Renal pelvis (tissue), 1 donor: ENCODE measurements at regions not wholly inside any gene's neighbourhood (a gene's known extent, or its start where the extent isn't known, plus 50 kb on each side); places are given as distances from the start of the nearest gene placed in this dataset.
"Not testable (repeated sequence)": the region's sequence is repeated elsewhere in the genome, so short reads cannot be mapped to it uniquely, and the experiment has no call there.

Source experiments
- DNase-seq: peaks from one replicate; pipeline ENCODE4 v3.0.0-alpha.2; 2013

GRCh38 chr2:83155826-83156225 lies 1303.3 kb downstream of the SUCLG1 start:
- DNase-seq, result no peak

- no peak for DNase-seq
Measured at GRCh38 chr2:83143946-83144345, 1315.1 kb downstream of the SUCLG1 start.

DNA sequence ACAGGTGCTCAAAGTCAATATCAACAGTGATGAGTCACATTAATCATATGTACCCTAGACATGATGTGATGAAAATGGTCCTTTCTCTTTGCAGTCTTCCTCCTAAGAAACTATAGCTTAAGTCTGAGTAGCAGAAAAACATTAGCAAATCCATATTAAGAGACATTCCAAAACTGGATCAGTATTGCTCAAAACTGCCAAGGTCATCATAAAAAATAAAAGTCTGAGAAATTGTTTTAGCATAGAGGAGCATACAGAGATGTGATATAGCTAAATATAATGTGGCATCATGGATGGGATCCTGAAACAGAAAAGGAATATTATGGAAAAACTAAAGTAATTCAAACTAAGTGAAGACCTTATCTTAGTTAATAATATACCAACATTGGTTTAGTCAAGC lies 1316.1 kb downstream of the SUCLG1 start:
- DNase-seq, result no peak

DNA sequence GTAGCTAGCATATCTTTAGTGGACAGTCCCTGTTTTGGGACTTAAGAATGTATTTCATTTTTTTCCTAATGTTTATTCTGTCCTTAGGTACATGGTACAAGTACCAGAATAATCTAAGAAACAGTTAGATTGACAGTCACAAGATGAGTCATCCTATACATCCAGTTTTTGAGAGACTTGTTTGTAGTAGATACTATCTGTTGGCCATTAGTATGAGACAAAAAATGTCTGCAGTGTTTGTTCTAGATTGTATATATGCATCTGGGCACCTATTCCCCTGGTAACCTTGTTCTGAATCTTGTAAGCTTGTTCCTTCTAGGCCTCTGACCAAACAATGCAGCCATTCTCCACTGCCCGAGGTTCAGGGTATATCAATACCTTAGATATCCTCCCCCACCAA lies 1343.5 kb downstream of the SUCLG1 start:
- DNase-seq, result no peak

DNA sequence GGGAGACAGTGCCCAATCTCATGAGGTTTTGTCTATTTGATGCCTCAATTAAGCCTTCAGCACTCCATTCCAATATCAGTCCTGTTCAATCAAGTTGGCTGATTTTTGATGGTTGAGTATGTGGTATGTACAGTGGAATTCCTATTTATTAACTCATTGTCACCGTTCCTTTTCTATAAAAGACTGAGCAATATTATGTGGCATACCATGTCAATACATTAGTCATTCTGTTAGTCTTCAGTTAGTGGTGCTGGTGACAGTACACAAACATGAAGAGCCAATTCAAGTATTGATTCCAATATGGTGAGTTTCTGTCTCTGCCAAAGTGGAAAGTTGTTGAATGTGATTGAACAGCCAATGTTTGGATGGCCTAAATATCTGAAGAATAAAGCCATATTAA lies 1343.9 kb downstream of the SUCLG1 start:
- no peak for DNase-seq

DNA sequence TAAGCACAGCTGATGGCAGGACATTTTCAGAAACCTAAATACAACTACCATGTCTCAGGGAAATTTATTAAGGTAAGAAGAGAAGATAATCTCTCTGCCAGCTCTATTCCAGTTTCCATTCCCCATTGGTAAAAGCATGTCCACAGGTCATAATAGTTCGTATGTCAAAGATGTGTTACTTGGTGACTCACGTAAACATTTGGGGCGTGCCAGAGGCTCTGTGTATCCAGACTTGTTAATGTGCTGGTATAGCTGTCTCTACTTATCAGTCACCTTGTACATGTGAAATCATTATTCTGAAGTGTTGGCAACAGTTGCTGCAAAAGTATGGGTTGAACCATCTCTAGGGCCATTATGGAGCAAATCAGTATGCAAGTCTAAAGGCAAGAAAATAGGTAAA lies 1345.1 kb downstream of the SUCLG1 start:
- DNase-seq, result no peak

GRCh38 chr2:83112858-83113257 lies 1346.2 kb downstream of the SUCLG1 start:
- DNase-seq, result no peak

DNA sequence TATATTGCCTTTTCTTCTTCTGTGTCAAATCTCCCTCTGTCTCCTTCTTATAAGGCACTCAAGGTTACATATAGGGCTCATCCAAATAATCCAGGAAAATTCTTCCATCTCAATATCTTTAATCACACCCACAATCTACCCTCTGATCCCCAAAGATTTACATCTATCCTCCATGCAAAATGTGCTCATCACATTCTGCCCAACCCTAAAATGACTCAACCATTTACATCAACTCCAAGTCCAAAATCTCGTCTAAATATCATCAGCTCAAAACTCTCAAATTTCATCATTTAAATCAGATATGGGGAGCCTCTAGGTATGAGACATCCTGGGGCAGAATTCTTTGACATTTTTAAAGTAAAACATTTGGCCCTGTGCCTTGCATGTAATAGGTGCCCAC lies 1349.8 kb downstream of the SUCLG1 start:
- no peak for DNase-seq

GRCh38 chr2:83106853-83107252 lies 1352.2 kb downstream of the SUCLG1 start:
- no peak for DNase-seq

- DNase-seq, result no peak
Measured at GRCh38 chr2:83104202-83104601, 1354.9 kb downstream of the SUCLG1 start.

DNA sequence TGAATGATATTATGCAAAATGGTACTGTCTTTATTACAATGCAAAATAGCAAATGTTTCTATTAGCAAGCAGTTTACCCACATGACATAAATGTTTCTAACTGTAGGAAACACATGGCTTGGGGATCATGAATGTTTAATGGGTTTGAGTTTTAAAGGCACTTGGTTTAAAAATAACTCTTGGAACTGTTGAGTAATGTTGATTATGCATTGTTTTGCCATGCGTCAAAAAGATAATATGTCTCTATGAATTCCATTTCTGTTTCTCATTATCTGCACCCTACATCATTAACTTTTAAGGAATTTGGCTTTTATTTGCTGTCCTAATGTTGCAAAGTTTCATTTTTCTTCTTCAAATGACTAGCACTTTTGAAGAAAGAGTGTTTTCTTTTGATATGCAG lies 1355.5 kb downstream of the SUCLG1 start:
- no peak for DNase-seq

DNA sequence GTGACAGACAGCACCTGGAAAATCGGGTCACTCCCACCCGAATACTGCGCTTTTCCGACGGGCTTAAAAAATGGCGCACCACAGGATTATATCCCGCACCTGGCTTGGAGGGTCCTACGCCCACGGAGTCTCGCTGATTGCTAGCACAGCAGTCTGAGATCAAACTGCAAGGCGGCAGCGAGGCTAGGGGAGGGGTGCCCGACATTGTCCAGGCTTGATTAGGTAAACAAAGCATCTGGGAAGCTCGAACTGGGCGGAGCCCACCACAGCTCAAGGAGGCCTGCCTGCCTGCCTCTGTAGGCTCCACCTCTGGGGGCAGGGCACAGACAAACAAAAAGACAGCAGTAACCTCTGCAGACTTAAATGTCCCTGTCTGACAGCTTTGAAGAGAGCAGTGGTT lies 1370.0 kb downstream of the SUCLG1 start:
- not testable (repeated sequence) for DNase-seq

GRCh38 chr2:83085869-83086268 lies 1373.2 kb downstream of the SUCLG1 start:
- DNase-seq, result no peak

DNA sequence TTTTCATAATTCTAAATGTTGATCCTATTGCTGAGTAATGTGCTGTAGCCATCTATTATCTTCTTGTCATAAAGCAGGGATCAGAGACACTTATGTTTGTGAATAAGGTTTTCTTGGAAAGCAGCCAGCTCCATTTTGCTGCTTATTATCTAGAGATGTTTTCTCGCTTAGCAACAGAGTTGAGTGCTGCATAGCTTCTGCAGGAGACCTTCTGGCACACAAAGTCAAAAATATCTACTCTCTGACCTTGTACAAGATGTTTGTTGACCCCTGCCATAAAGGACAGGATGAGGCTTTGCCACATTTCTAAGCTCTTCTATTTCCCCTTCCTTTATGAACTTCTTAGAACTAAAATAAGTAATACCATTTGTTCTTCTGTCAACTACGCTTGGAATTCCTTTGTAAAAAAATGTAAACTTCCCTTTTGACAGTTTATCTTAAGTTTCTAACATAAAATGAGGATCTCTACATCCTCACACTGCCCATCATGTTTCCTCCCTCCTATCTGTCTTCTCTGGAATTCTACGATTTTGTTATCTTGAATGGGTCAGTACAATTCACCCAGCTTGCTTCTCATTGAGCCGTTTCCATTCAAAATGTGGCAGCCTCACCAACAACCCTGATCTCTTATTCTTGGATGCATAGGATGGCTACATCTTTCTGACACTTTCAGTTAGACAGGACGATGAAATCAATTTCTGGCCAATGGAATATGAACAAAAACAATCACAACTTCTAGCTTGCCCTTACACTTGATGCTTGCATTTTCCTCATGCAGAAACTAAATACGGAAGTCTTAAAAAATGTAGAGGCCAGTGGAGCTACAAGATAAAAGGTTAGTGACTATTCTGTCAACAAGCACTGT lies 1377.0 kb downstream of the SUCLG1 start:
- peak; percentile 54 for DNase-seq

DNA sequence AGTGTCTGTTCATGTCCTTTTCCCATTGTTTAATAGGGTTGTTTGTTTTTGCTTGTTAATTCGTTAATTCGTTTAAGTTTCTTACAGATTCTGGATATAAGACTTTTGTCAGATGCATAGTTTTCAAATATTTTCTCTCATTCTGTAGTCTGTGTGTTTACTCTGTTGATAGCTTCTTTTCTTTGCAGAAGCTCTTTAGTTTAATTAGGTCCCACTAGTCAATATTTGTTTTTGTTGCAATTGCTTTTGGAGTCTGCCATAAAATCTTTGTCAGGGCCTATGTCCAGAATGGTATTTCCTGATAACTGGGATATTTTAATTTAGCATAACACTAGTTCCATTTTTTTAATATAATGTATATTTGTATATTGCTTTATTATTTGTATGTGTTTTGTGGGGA lies 1380.1 kb downstream of the SUCLG1 start:
- no peak for DNase-seq

DNA sequence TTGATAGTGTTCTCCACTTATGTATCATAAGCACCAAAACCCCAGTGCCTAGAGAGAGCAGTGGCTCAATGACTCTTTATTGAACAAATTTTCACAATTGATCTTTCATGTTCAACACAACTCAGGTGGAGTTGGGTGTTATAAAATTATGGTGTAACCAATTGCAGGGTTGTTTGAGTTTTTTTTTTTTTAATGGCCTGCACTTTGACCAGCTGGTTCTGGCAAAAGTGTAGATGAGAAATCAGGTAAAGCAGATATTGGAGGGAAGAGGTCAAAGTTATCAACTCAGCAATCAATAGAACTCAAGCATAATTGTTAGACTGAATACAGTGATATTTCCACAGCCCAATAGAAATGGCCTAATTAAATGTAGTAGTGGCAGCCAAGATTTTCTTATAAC lies 1386.3 kb downstream of the SUCLG1 start:
- no peak for DNase-seq

- no peak for DNase-seq
Measured at GRCh38 chr2:83071914-83072313, 1387.2 kb downstream of the SUCLG1 start.

DNA sequence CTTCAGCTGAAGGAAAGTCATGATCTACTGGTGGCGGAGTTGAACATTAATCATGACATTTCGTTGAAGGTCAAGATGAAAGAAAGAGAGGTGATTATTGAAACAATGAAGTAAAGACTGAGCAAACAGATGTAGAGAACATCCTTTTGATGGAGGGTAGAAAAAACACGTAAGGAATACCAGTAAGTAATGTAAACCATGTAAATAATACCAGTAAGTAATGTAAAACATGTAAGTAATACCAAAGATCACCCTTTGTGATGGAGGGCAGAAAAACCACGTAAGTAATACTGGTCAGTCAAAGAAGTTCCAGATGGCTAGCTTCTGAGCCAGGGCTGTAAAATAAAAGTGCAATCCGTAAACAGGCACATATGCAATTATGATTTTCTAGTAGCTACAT lies 1387.7 kb downstream of the SUCLG1 start:
- no peak for DNase-seq

DNA sequence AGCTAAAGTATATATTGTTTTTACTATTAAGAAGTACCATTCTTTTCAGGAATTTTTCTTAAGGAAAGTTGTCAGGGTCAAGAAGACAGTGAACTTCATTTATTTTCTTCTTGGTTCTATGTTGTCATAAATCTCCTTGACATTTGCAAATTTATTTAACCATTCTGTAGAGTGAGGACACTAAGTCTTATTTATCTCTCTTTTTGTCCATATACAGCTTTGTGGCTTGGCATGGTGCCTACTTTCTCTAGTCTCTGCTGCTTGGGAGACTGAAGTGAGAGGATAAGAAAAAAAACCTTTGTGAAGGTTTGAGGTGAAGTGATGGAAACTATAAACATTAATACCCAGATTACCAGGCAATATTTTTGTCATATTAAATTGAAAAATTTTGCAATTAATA lies 1389.4 kb downstream of the SUCLG1 start:
- no peak for DNase-seq

GRCh38 chr2:83068714-83069113 lies 1390.4 kb downstream of the SUCLG1 start:
- DNase-seq, result no peak

DNA sequence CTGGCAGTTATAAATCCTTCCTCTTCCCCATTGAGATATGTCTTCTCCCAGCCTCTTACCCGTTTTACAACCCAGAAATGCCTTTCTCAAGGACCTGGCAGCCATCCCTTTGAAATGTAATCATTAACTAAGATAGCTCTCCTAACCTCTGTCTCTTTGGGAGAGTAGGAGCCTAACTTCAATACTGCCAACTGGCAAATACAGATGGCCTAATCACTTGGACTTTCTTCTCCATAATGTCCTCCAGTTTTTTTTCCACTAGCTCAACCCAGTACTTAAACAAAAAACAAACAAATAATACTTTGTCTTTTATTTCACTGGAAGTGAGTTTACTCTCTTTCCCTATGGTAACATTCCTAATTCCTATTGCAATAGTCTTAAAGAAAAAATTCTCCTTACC lies 1391.1 kb downstream of the SUCLG1 start:
- no peak for DNase-seq

DNA sequence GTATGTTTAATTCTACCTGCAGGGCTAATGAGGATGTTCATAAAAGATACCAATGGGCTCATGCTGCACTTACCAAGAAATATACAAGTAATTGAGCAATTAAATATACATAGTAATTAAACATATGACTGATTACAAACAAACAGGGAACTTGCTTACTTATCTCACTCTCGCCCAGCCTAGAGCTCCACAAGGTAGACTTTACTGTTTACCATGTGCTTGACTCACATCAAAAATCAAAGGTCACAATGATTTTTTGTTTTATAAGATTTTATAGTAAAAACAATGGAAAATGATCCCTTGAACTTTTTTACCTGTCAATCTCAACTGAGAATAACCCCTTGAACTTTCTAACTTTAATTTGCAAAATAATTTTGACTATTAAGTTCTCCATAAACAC lies 1395.1 kb downstream of the SUCLG1 start:
- no peak for DNase-seq

- no peak for DNase-seq
Measured at GRCh38 chr2:83063511-83063910, 1395.6 kb downstream of the SUCLG1 start.

- no peak for DNase-seq
Measured at GRCh38 chr2:83058683-83059082, 1400.4 kb downstream of the SUCLG1 start.
